ENCODE measurements at regions not wholly inside any gene's neighbourhood (a gene's known extent, or its start where the extent isn't known, plus 50 kb on each side); places are given as distances from the start of the nearest gene placed in this dataset.
"Not testable (repeated sequence)": the region's sequence is repeated elsewhere in the genome, so short reads cannot be mapped to it uniquely, and the experiment has no call there.

- no peak for DNase-seq (ENCODE audit: low spot score)
Measured at GRCh38 chr2:236773206-236773605, 203.6 kb downstream of the ACKR3 start.

- no peak for DNase-seq (ENCODE audit: low spot score)
Measured at GRCh38 chr2:236774171-236774570, 204.5 kb downstream of the ACKR3 start.

- DNase-seq (ENCODE audit: low spot score), result no peak
Measured at GRCh38 chr2:236775511-236775910, 205.9 kb downstream of the ACKR3 start.

GRCh38 chr2:236776206-236776605 lies 206.6 kb downstream of the ACKR3 start:
- DNase-seq (ENCODE audit: low spot score), result no peak

- DNase-seq (ENCODE audit: low spot score), result no peak
Measured at GRCh38 chr2:236776695-236777251, 207.1 kb downstream of the ACKR3 start.

- no peak for DNase-seq (ENCODE audit: low spot score)
Measured at GRCh38 chr2:236777408-236777807, 207.8 kb downstream of the ACKR3 start.

- no peak for DNase-seq (ENCODE audit: low spot score)
Measured at GRCh38 chr2:236781933-236782816, 212.6 kb downstream of the ACKR3 start.

- peak; percentile 15 for DNase-seq (ENCODE audit: low spot score)
Measured at GRCh38 chr2:236782938-236783337, 213.3 kb downstream of the ACKR3 start.

- DNase-seq (ENCODE audit: low spot score), result no peak
Measured at GRCh38 chr2:236783417-236784020, 213.9 kb downstream of the ACKR3 start.

- DNase-seq (ENCODE audit: low spot score), result no peak
Measured at GRCh38 chr2:236785611-236786057, 216.0 kb downstream of the ACKR3 start.

- DNase-seq (ENCODE audit: low spot score), result no peak
Measured at GRCh38 chr2:236786751-236787150, 217.1 kb downstream of the ACKR3 start.

- DNase-seq (ENCODE audit: low spot score), result not testable (repeated sequence)
Measured at GRCh38 chr2:236787376-236787775, 217.8 kb downstream of the ACKR3 start.

GRCh38 chr2:236787885-236788284 lies 218.3 kb downstream of the ACKR3 start:
- no peak for DNase-seq (ENCODE audit: low spot score)

- DNase-seq (ENCODE audit: low spot score), result no peak
Measured at GRCh38 chr2:236790963-236791362, 221.3 kb downstream of the ACKR3 start.

GRCh38 chr2:236793023-236794011 lies 223.7 kb downstream of the ACKR3 start:
- DNase-seq (ENCODE audit: low spot score), result no peak

- no peak for DNase-seq (ENCODE audit: low spot score)
Measured at GRCh38 chr2:236794176-236794957, 224.7 kb downstream of the ACKR3 start.

- DNase-seq (ENCODE audit: low spot score), result no peak
Measured at GRCh38 chr2:236795169-236795860, 225.7 kb downstream of the ACKR3 start.

GRCh38 chr2:236795861-236796219 lies 226.2 kb downstream of the ACKR3 start:
- no peak for DNase-seq (ENCODE audit: low spot score)

GRCh38 chr2:236796236-236796635 lies 226.6 kb downstream of the ACKR3 start:
- no peak for DNase-seq (ENCODE audit: low spot score)

GRCh38 chr2:236797411-236797810 lies 227.8 kb downstream of the ACKR3 start:
- DNase-seq (ENCODE audit: low spot score), result no peak

GRCh38 chr2:236798491-236798890 lies 228.9 kb downstream of the ACKR3 start:
- no peak for DNase-seq (ENCODE audit: low spot score)

Data from HuH-7 (cell line).